H1 (cell line): ENCODE measurements at regions not wholly inside any gene's neighbourhood (a gene's known extent, or its start where the extent isn't known, plus 50 kb on each side); places are given as distances from the start of the nearest gene placed in this dataset.

Source experiments
- CBX8 ChIP-seq: fragments of 300-800, 300-1000 bp; sonication (generic); IDR thresholded peaks from 2 replicates; pipeline ENCODE4 v1.7.1; 2016; ENCODE audit warnings: low read depth, low read length, borderline replicate concordance
- KDM5A ChIP-seq: fragments of 200-600 bp; IDR thresholded peaks from 2 replicates; pipeline ENCODE4 v1.7.1; 2012; ENCODE audit warnings: mild to moderate bottlenecking, low read length, inconsistent platforms, mixed read lengths

- TF ChIP-seq CBX8 (no peak), KDM5A (no peak)
Measured at GRCh38 chr11:12060385-12060985, 49.9 kb upstream of the MICAL2 start (continued).
